Mammary epithelial cell (primary cell): ENCODE measurements at regions not wholly inside any gene's neighbourhood (a gene's known extent, or its start where the extent isn't known, plus 50 kb on each side); places are given as distances from the start of the nearest gene placed in this dataset.

ENCODE experiments used
- CTCF ChIP-seq, 2 donors: IDR thresholded peaks in 1 of 2; conservative IDR thresholded peaks in 1 of 2; 2 replicates each; pipeline ENCODE4 v1.5.1; 2011 to 2012; ENCODE audit warnings: inconsistent platforms in 2 of 2, low read length in 2 of 2, mild to moderate bottlenecking in 2 of 2, control low read depth in 1 of 2, low read depth in 1 of 2; ENCODE audit not compliant: insufficient read depth in 1 of 2; ENCODE audit errors: extremely low read depth in 1 of 2
- EZH2 ChIP-seq: IDR thresholded peaks from 2 replicates; pipeline ENCODE4 v1.6.1; 2012; ENCODE audit warnings: low read length, inconsistent platforms, borderline replicate concordance

- no peak for TF ChIP-seq CTCF (conservative IDR thresholded peaks at IDR 0.05 in 1 of 2, IDR thresholded peaks at IDR 0.05 in 1 of 2; ENCODE audit: extremely low read depth in 1 of 2, insufficient read depth in 1 of 2, low read depth in 1 of 2, low read length in 2 of 2)
- TF ChIP-seq EZH2 = no peak
These were observed 1077.4 kb downstream of the BRD1 start for GRCh38 chr22:48750282-48750681.
